SHP77 (cell line): ENCODE measurements at regions not wholly inside any gene's neighbourhood (a gene's known extent, or its start where the extent isn't known, plus 50 kb on each side); places are given as distances from the start of the nearest gene placed in this dataset.

Source experiments
- DNase-seq, 2 experiments: peaks; one replicate each; lab custom pipeline; 2025; lab: John Stamatoyannopoulos, UW

DNA sequence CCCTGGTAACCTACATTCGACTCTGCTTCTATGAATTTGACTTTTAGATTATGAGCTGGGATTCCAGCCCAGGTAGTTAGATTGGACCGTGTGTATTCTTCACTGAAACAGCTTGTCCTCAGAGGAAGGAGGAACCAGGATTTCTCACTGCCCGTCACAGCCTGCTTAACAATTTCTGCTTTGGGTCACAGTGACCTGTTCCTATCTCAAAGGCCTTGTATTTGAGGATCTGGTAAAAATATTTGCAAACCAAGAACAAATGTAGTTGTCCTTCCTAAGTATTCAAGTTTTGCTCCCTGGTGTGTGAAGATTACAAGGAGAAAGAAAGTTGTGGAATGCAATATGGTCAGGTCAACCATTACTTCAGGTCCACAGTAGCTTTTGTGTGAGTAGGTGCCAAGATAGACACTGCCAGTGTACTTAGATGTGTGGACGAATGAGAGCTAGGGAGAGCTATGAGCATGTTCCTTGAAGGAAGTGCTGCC is 55.1 kb downstream of the KIF4B start:
- DNase-seq: no peak

DNA sequence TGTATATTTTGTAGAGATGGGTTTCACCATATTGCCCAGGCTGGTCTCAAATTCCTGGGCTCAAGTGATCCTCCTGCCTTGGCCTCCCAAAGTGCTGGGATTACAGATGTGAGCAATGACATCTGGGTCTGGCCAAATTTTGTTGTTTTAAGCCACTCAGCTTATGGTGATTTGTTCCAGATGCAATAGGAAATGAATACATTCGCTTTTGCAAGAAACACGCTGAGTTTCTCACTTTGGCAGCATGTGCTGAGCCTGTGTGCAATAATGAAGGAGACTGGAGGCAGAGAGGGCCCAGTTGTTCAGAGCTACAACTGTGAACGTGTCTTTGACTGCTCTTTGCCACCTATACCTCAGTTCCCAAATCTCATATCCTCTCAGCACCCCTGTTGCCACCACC is 56.4 kb downstream of the KIF4B start:
- no peak for DNase-seq

DNA sequence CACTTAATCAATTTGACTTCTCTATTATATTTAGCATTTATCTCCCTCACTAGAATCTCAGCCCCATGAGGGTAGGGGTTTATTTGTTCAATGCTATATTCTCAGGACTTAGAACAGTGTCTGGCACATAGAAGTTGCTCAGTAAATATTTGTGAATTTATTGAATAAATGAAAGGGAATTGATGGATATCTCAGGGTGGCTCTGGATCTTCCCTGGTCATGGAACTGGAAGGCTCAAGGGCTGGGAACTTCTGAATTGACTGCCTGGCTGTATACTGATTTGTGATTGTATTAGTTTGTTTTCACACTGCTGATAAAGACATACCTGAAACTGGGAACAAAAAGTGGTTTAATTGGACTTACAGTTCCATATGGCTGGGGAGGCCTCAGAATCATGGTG is 57.2 kb downstream of the KIF4B start:
- no peak for DNase-seq

DNA sequence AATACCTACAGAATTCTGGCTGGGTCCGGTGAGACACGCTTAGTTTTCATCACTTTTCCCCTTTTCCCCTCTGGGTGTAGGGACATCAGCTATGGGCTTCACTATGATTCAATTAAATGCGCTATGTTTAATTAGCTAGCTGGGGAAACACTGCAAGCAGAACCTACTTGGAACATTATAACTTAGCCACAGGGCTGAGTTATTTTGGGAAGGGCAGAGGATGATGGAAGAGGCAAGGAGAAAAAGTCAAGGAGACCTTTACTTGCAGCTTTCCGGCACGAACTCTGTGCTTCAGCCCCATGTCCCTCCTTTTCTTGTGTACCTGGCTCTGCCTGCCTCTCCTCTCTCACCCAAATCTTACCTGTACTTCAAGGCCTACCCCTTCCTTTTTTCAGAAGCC is 62.8 kb downstream of the KIF4B start:
- no peak for DNase-seq

DNA sequence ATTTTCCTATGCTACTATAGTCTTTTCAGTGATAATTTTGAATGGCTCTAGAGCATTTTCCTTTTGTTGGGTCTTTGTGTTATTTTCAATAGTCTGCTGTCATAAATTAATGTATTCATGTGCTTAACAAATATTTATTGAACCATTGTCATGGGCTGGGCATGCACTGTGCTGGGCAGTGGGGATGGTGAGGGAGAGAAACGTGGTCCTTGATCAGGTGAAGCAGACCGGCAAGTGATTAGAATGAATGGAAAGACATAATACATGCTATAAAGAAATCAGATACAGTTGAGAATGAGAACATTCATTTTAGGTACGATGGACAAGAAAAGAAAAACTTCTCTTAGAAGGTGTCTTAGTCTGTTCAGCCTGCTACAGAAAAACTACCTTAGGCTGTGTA is 66.1 kb downstream of the KIF4B start:
- no peak for DNase-seq

DNA sequence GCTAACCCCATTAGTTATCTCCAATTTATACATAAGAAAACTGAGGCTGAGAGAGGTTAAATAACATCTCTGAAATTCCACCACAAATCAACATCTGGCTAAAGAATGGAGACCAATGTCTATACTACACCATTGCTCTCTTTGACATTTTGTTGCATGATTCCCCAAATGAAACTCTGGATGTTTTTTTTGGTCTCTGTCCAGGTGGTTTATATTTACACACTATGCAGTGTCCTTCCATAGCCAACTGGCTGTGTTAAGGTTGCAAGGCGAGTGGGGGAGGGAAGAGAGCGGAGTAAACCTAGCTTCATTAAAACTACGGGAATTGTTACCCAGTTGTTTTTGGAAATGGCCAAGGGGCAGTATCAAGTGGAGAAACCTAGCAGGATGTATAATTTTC is 67.2 kb downstream of the KIF4B start:
- no peak for DNase-seq

DNA sequence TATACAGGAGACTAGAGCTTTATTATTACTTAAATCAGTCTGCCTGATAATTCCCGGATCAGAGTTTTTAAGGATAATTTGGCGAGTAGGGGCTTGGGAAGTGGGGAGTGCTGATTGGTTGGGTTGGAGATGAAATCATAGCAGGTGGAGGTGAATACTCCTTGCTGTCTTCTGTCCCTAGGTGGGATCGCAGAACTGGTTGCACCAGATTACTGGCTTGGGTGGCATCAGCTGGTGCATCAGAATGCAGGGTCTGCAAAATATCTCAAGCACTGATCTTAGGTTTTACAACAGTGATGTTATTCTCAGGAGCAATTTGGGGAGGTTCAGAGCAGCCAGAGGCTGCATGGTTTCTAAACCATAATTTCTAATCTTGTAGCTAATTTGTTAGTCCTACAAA is 68.1 kb downstream of the KIF4B start:
- DNase-seq: no peak

DNA sequence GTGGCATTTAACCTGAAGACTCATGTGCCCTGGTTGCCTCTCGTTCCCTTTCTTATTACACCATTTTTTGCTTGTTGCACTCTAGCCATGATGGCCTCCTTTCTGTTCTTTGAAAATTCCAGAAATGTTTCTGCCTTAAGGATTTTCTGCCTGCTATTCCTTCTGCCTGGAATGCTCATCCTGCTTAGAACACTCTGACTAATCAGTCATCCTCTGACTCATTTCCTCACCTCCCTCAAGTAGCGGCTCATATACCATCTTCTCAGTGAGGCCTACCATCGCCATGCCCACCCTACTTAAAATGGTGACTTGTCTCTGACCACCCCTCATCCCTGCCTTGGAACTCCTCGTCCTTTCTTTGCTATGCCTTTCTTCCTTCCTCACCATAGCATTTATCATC is 68.8 kb downstream of the KIF4B start:
- DNase-seq: no peak

DNA sequence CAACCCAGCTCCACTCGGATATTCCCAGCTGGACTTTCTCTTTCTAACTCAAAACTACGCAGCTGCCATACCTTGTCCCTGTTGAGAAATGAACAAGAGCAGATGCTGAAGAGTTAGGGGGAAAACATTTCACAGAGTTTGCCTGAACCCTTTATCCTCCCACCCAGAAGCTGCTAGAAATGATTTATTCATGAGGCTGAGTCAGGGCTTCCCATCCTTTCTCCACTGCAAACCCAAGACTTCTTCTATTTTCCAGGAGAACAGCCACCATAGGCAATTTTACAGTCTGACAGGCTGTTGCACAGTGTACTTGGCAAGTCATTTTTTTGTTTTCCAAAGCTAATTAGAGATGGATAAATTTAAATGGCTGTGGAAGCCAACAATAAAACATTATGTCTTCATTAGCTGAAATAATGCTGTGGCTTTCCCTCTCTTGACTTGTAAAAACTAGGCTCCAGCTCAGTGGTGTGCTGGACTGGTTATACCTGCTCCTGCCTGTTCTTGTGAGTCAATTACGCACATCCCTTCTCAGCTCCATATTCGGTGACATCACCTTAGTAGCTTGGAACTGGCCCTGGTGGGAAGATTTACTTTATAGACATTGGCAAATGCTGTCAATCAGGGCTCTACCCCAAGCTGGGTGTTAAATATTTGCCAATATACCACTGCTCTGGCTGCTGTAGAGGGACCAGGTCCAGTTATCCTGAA is 71.9 kb downstream of the KIF4B start:
- no peak for DNase-seq

DNA sequence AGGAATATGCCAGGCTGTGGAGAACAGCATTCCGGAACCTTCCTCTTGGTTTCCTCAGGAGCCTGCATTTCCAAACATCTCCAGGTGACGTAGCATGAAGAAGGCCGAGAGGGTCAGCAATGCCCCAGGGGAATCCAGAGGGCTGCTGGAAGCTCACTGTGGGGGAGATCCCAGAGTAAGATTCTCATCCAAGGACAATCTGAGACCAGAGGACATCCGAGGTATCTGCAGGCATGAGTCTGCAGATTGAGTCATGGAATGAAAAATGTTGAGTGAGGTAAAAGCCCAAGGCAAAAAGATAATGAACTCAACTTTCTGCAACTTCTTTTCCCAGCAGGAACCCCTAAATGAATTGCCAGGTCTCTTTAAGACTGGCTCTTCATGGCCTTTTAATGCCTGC is 73.5 kb downstream of the KIF4B start:
- no peak for DNase-seq

DNA sequence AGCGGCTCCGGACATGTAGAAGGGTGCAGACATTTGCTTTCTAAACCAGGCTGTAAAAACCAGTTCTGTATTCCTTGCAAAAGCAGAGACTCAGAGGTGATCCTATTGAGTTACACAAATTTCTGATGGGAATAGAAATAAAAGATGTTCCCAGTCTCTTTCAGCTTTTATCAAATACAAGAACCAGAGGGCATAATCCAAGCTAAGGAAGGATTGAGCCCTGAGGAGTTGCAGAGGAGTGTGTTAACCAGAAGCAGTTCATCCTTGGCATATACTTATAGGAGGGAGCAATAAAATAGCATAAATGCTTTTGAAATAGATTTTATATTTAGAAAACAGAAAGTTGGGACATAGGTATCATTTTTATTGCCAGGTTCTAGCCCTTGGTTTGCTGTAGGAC is 75.3 kb downstream of the KIF4B start:
- DNase-seq: no peak

DNA sequence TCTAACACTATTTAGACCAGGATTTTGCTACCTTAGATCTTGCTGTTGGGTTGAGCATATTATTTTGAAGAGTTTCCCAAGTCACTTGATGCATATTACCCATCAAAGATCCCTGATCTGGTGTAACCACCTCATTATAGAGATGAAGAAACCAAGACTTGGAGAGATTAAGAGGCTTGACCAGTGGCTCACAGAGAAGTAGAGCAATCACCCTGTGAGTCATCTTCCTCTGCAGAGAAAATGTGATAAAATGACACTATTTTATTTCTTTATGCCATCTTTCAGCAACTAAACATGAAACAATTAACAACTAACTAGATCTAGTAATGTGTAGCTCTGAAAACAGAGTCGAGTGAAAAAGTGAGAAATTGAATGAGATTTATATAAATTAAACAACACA is 76.1 kb downstream of the KIF4B start:
- no peak for DNase-seq

DNA sequence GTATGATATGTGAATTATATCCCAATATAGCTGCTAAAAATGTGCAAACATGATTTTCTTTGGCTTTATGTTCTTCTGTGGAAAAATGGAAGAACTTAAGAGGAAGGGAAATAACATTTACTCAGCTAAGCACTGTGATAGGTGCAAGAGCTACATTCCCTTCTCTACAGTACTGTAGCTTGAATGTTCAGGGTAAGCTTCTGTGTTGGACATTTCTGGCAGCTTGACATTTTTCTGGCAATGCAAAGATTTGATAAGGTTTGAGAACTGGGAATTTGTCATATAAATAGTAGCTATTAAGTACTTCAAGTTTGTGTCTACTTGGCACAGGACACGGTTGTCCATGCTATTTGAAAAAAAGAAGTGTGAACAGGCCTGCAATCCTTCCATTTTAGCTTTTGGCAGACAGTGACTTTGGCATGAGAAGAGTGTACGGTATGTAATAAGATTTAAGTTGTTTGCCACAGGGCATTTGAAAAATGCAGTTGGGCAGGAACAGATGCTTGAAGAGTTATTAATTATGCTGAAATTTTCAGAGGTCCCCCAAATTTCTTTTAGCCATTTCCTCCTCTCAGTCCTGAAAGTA is 77.6 kb downstream of the KIF4B start:
- no peak for DNase-seq

DNA sequence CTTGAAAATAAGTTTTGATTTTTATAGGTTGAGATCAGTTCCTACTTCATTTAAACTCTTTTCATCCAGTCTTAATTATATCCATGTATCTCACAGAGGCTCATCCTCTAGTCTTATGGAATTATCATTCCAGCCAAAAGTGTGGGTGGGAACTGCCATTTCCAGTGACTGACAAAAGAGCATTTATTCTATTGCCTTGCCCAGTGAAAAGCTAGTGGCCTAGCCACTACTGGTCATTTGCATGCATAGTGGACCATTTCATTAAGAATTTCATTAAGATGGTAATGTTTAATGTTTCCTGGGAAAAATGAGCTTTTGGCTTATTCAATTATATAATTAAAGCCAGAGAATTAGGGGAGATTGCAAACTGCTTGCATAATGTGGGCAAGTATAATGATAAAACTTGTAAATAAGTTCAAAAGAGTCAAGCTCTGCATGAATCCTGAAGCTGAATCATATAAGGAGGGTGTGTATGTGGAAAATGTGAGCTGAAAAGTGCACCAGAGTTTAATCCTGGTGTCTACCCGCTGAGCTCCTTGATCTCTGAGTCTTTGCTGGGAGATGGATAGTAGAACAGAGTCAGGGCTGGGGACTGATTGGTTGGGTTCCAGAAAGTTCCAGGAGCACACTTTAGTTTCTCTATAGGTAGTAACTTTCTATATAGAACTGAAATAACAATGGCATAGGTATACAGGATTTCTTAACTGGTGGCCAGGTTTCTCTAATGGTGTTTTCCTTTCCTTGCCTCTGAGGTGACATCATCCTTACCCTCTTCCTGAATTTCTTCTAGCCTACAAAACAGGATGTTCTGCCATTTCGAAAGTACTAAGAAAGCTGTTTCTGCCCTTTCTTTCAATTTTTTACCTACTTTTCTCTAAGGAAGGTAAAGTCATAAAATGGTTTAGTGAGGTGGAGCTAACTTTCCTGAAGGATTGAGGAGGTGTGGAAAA is 78.5 kb downstream of the KIF4B start:
- DNase-seq: no peak

DNA sequence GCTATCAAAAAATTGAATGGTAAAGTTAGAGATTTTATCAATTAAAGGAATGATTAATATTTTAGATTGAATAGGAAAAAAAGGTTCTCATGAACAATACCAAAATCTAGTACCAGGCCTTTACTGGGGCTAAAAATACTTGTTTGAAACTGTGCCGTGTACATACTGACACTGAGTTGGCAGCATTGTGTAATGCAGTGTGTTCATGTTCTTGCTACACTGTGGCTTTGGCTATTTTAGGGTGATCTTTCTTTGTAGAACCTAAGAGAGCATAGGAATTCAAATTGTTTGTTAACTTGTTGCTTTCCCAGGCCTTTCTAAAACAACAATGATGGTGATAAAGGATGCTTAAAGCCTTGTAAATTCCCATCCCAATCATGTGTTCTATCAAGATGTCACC is 80.9 kb downstream of the KIF4B start:
- no peak for DNase-seq

DNA sequence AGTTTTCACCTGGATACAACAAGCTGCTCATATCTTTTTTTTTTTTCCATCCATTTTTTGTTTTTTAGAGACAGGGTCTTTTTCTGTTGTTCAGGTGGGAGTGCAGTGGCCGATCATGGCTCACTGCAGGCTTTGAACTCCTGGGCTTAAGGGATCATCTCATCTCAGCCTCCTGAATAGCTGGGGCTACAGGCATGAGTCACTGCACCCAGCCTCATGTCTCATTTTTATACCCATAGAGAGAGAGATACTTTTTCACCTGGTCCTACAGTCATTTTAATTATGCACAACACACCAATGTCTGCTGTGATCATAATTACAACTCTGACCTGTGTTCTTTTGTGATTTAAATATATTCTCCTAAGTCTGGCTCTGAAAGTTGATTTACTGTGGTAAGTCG is 84.4 kb downstream of the KIF4B start:
- no peak for DNase-seq

DNA sequence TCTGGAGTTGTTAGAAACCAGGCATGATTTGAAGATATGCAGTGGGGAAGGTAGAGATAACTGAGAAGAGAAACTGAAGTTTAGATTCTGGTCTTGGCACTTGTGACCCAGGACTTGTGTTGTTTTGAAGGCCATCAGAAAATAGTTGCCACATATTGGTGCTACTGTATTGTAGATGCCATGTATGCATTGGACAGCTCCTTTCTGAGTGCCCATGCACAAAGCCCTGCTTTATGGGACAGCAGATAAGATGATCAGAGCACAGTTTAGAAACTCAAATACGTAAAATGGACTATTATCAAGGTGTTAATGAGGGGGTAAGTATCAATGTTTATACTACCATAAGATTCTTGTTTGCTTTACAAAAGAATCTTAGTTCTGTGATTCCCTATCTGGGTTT is 84.9 kb downstream of the KIF4B start:
- DNase-seq: no peak

DNA sequence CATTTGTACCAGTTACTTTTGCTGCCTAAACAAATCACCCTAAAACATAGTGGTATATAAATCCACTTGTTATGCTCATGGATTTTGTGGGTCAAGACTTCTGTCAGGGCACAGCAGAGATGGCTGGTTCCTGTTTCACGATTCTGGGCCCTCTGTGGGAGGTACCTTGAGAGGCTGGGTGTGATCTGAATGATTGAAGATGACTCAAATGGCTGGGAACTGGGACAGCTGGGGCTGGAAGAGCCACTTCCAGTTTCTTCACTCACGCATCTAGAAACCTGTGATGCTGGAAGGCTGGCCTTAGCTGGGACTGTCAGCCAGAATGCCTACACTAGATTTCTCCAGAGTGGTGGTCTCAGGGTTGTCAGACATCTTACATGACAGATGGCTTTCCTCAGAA is 88.1 kb downstream of the KIF4B start:
- no peak for DNase-seq

DNA sequence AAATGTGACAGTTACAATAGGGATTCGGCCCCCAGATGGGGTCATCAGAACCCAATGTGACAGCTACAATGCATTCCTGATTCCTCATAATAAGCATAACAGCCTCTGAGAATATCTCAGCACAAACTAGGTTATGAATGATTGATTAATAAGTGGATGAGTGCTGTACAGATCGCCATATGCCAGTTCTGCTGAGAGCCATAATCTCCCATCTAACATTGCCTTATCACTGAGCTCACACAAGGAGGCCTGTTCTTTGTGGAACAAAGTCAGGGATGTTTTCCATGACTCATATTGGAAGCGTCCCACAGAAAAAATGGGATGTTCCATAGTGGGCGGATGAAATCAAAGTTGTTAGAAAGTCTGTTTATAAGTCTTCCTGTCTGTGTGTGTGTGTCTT is 89.6 kb downstream of the KIF4B start:
- no peak for DNase-seq

DNA sequence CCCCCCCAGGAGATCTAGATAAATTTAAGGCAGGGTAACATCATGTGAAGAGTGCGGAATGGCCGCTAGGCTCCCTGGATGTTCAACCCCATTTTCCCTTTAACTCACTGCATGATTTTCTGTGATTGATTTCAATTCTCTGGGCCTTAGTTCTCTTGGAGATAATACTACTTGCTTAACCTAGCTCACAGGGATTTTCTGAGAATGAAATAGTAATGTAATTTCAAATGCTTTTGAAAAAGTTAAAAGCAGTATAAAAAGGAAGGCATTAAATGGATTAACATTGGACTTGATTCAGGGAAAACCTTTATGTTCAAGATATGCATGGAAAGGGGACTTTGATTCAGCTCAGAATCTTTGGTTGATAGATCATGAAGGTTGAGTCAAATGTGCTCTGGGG is 90.9 kb downstream of the KIF4B start:
- DNase-seq: no peak

DNA sequence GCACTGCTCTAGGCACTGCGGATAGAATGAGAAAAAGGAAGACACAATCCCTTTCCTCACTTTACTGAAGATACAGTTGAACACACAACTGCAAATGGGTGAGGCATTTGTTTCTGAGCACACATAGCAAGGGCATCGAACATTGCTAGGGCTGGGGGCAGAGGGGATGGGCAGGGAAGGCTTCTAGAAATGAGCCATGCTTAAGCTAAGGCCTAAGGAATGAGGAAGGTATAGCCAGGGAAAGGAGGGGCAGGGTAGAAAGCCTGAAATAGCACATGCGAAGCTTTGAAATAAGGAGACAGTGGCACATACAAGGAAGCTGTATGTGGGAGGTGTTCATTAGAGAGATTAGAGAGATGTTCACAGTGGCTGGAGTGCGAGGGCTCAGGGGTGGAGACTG is 92.7 kb downstream of the KIF4B start:
- no peak for DNase-seq

DNA sequence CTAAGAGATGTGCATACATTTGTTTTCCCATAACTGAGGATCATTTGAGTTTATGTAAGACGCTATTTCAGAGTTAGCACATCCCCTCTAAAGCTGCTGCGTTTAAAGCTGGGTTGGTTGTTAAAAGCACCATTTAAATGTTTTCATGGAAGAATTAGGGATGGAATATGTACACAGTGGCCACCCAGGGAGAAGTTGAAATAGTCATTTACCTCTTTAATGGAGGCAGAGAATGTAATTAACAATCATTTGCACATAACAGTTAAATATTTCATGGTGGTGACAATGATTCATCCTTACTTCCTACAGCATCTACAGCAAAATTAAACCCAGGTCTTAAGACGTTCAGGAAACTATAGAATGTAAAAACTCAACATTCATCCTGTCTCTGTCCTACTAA is 100.3 kb downstream of the KIF4B start:
- DNase-seq: no peak

DNA sequence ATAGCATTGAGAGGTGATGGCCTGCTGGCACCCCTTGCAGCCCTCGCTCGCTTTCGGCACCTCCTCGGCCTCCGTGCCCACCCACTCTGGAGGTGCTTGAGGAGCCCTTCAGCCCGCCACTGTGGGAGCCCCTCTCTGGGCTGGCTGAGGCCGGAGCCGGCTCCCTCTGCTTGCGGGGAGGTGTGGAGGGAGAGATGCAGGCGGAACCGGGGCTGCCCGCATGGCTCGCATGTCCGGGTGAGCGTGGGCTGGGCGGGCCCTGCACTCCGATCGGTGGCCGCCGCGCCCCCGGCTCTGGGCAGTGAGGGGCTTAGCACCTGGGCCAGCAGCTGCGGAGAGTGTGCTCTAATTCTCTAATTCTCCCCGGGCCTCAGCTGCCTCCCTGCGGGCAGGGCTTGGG is 101.1 kb downstream of the KIF4B start:
- DNase-seq: no peak
